ENCODE measurements at regions not wholly inside any gene's neighbourhood (a gene's known extent, or its start where the extent isn't known, plus 50 kb on each side); places are given as distances from the start of the nearest gene placed in this dataset.

- Histone ChIP-seq H3K4me3 (ENCODE audit: low read length in 2 of 2) (no peak overlapping the region), H3K36me3 (ENCODE audit: control insufficient read depth in 2 of 2, insufficient read depth in 2 of 2, low read length in 2 of 2) (no peaks in the 10 kb centered on the region), H3K9ac (ENCODE audit: low read length in 2 of 2) (no peak overlapping the region), H3K27ac (ENCODE audit: low read length) (no peak overlapping the region), H3K9me3 (ENCODE audit: control insufficient read depth in 2 of 2, low read length in 2 of 2) (no peaks in the 10 kb centered on the region), H3K27me3 (ENCODE audit: control insufficient read depth in 1 of 2, insufficient read depth in 2 of 2, low read length in 2 of 2) (no peaks in the 10 kb centered on the region), H3K4me1 (ENCODE audit: control insufficient read depth, insufficient read depth, low read length) (peaks cover 7% of the 10 kb centered on the region)
Measured at GRCh38 chr7:136333636-136334035, 356.5 kb upstream of the MTPN start.

GRCh38 chr7:136326045-136326609, 349.0 kb upstream of the MTPN start:
- H3K27me3 ChIP-seq (ENCODE audit: control insufficient read depth in 1 of 2, insufficient read depth in 2 of 2, low read length in 2 of 2): no peaks in the 10 kb centered on the region
- H3K27ac ChIP-seq (ENCODE audit: low read length): no peak overlapping the region
- no peak overlapping the region for H3K4me3 ChIP-seq (ENCODE audit: low read length in 2 of 2)
- peaks cover 2% of the 10 kb centered on the region for H3K4me1 ChIP-seq (ENCODE audit: control insufficient read depth, insufficient read depth, low read length)
- no peaks in the 10 kb centered on the region for H3K36me3 ChIP-seq (ENCODE audit: control insufficient read depth in 2 of 2, insufficient read depth in 2 of 2, low read length in 2 of 2)
- no peak overlapping the region for H3K9ac ChIP-seq (ENCODE audit: low read length in 2 of 2)
- H3K9me3 ChIP-seq (ENCODE audit: control insufficient read depth in 2 of 2, low read length in 2 of 2): no peaks in the 10 kb centered on the region

GRCh38 chr7:136325578-136325977, 348.4 kb upstream of the MTPN start:
- H3K27ac ChIP-seq (ENCODE audit: low read length): no peak overlapping the region

GRCh38 chr7:136325027-136325426, 347.9 kb upstream of the MTPN start:
- Histone ChIP-seq H3K27me3 (ENCODE audit: control insufficient read depth in 1 of 2, insufficient read depth in 2 of 2, low read length in 2 of 2) (no peaks in the 10 kb centered on the region), H3K4me1 (ENCODE audit: control insufficient read depth, insufficient read depth, low read length) (peaks cover 2% of the 10 kb centered on the region), H3K4me3 (ENCODE audit: low read length in 2 of 2) (no peak overlapping the region)

More at GRCh38 chr7:136325578-136325977, 348.4 kb upstream of the MTPN start:
- Histone ChIP-seq H3K36me3 (ENCODE audit: control insufficient read depth in 2 of 2, insufficient read depth in 2 of 2, low read length in 2 of 2) (no peaks in the 10 kb centered on the region), H3K9ac (ENCODE audit: low read length in 2 of 2) (no peak overlapping the region), H3K4me1 (ENCODE audit: control insufficient read depth, insufficient read depth, low read length) (peaks cover 2% of the 10 kb centered on the region), H3K9me3 (ENCODE audit: control insufficient read depth in 2 of 2, low read length in 2 of 2) (no peaks in the 10 kb centered on the region), H3K27me3 (ENCODE audit: control insufficient read depth in 1 of 2, insufficient read depth in 2 of 2, low read length in 2 of 2) (no peaks in the 10 kb centered on the region), H3K4me3 (ENCODE audit: low read length in 2 of 2) (no peak overlapping the region)

GRCh38 chr7:136324073-136324704, 347.0 kb upstream of the MTPN start:
- H3K9me3 ChIP-seq (ENCODE audit: control insufficient read depth in 2 of 2, low read length in 2 of 2): peaks cover 0 to 4% of the 10 kb centered on the region in 2 donors
- H3K4me3 ChIP-seq (ENCODE audit: low read length in 2 of 2): no peak overlapping the region
- no peak overlapping the region for H3K27ac ChIP-seq (ENCODE audit: low read length)
- H3K27me3 ChIP-seq (ENCODE audit: control insufficient read depth in 1 of 2, insufficient read depth in 2 of 2, low read length in 2 of 2): no peaks in the 10 kb centered on the region
- peaks cover 2% of the 10 kb centered on the region for H3K4me1 ChIP-seq (ENCODE audit: control insufficient read depth, insufficient read depth, low read length)
- no peak overlapping the region for H3K9ac ChIP-seq (ENCODE audit: low read length in 2 of 2)
- H3K36me3 ChIP-seq (ENCODE audit: control insufficient read depth in 2 of 2, insufficient read depth in 2 of 2, low read length in 2 of 2): no peaks in the 10 kb centered on the region

More at GRCh38 chr7:136325027-136325426, 347.9 kb upstream of the MTPN start:
- H3K9me3 ChIP-seq (ENCODE audit: control insufficient read depth in 2 of 2, low read length in 2 of 2): peaks cover 0 to 4% of the 10 kb centered on the region in 2 donors
- no peak overlapping the region for H3K9ac ChIP-seq (ENCODE audit: low read length in 2 of 2)
- no peaks in the 10 kb centered on the region for H3K36me3 ChIP-seq (ENCODE audit: control insufficient read depth in 2 of 2, insufficient read depth in 2 of 2, low read length in 2 of 2)
- H3K27ac ChIP-seq (ENCODE audit: low read length): no peak overlapping the region

GRCh38 chr7:136312592-136312991, 335.4 kb upstream of the MTPN start:
- Histone ChIP-seq H3K9me3 (ENCODE audit: control insufficient read depth in 2 of 2, low read length in 2 of 2) (no peaks in the 10 kb centered on the region), H3K27me3 (ENCODE audit: control insufficient read depth in 1 of 2, insufficient read depth in 2 of 2, low read length in 2 of 2) (no peaks in the 10 kb centered on the region), H3K4me1 (ENCODE audit: control insufficient read depth, insufficient read depth, low read length) (no peaks in the 10 kb centered on the region), H3K4me3 (ENCODE audit: low read length in 2 of 2) (no peak overlapping the region), H3K9ac (ENCODE audit: low read length in 2 of 2) (no peak overlapping the region), H3K27ac (ENCODE audit: low read length) (no peak overlapping the region), H3K36me3 (ENCODE audit: control insufficient read depth in 2 of 2, insufficient read depth in 2 of 2, low read length in 2 of 2) (no peaks in the 10 kb centered on the region)

GRCh38 chr7:136309407-136309806, 332.2 kb upstream of the MTPN start:
- Histone ChIP-seq H3K4me1 (ENCODE audit: control insufficient read depth, insufficient read depth, low read length) (no peaks in the 10 kb centered on the region), H3K9me3 (ENCODE audit: control insufficient read depth in 2 of 2, low read length in 2 of 2) (no peaks in the 10 kb centered on the region), H3K27me3 (ENCODE audit: control insufficient read depth in 1 of 2, insufficient read depth in 2 of 2, low read length in 2 of 2) (no peaks in the 10 kb centered on the region), H3K9ac (ENCODE audit: low read length in 2 of 2) (no peak overlapping the region), H3K4me3 (ENCODE audit: low read length in 2 of 2) (no peak overlapping the region), H3K36me3 (ENCODE audit: control insufficient read depth in 2 of 2, insufficient read depth in 2 of 2, low read length in 2 of 2) (no peaks in the 10 kb centered on the region), H3K27ac (ENCODE audit: low read length) (no peak overlapping the region)

- Histone ChIP-seq H3K27ac (ENCODE audit: low read length) (no peak overlapping the region), H3K4me3 (ENCODE audit: low read length in 2 of 2) (no peak overlapping the region), H3K9me3 (ENCODE audit: control insufficient read depth in 2 of 2, low read length in 2 of 2) (no peaks in the 10 kb centered on the region), H3K36me3 (ENCODE audit: control insufficient read depth in 2 of 2, insufficient read depth in 2 of 2, low read length in 2 of 2) (no peaks in the 10 kb centered on the region), H3K4me1 (ENCODE audit: control insufficient read depth, insufficient read depth, low read length) (no peaks in the 10 kb centered on the region), H3K27me3 (ENCODE audit: control insufficient read depth in 1 of 2, insufficient read depth in 2 of 2, low read length in 2 of 2) (no peaks in the 10 kb centered on the region), H3K9ac (ENCODE audit: low read length in 2 of 2) (no peak overlapping the region)
Measured at GRCh38 chr7:136308230-136308629, 331.1 kb upstream of the MTPN start.

GRCh38 chr7:136303162-136303561, 326.0 kb upstream of the MTPN start:
- Histone ChIP-seq H3K4me1 (ENCODE audit: control insufficient read depth, insufficient read depth, low read length) (no peaks in the 10 kb centered on the region), H3K9me3 (ENCODE audit: control insufficient read depth in 2 of 2, low read length in 2 of 2) (no peaks in the 10 kb centered on the region), H3K36me3 (ENCODE audit: control insufficient read depth in 2 of 2, insufficient read depth in 2 of 2, low read length in 2 of 2) (no peaks in the 10 kb centered on the region), H3K27ac (ENCODE audit: low read length) (no peak overlapping the region), H3K9ac (ENCODE audit: low read length in 2 of 2) (no peak overlapping the region), H3K27me3 (ENCODE audit: control insufficient read depth in 1 of 2, insufficient read depth in 2 of 2, low read length in 2 of 2) (no peaks in the 10 kb centered on the region), H3K4me3 (ENCODE audit: low read length in 2 of 2) (no peak overlapping the region)

- Histone ChIP-seq H3K36me3 (ENCODE audit: control insufficient read depth in 2 of 2, insufficient read depth in 2 of 2, low read length in 2 of 2) (no peaks in the 10 kb centered on the region), H3K9ac (ENCODE audit: low read length in 2 of 2) (no peak overlapping the region), H3K4me3 (ENCODE audit: low read length in 2 of 2) (no peak overlapping the region), H3K27ac (ENCODE audit: low read length) (no peak overlapping the region), H3K27me3 (ENCODE audit: control insufficient read depth in 1 of 2, insufficient read depth in 2 of 2, low read length in 2 of 2) (no peaks in the 10 kb centered on the region), H3K9me3 (ENCODE audit: control insufficient read depth in 2 of 2, low read length in 2 of 2) (no peaks in the 10 kb centered on the region), H3K4me1 (ENCODE audit: control insufficient read depth, insufficient read depth, low read length) (no peaks in the 10 kb centered on the region)
Measured at GRCh38 chr7:136302049-136302448, 324.9 kb upstream of the MTPN start.

GRCh38 chr7:136294977-136295376, 317.8 kb upstream of the MTPN start:
- no peaks in the 10 kb centered on the region for H3K36me3 ChIP-seq (ENCODE audit: control insufficient read depth in 2 of 2, insufficient read depth in 2 of 2, low read length in 2 of 2)

More at GRCh38 chr7:136294977-136295376, 317.8 kb upstream of the MTPN start:
- no peak overlapping the region for H3K27ac ChIP-seq (ENCODE audit: low read length)
- no peaks in the 10 kb centered on the region for H3K9me3 ChIP-seq (ENCODE audit: control insufficient read depth in 2 of 2, low read length in 2 of 2)
- H3K27me3 ChIP-seq (ENCODE audit: control insufficient read depth in 1 of 2, insufficient read depth in 2 of 2, low read length in 2 of 2): no peaks in the 10 kb centered on the region
- no peak overlapping the region for H3K9ac ChIP-seq (ENCODE audit: low read length in 2 of 2)
- H3K4me3 ChIP-seq (ENCODE audit: low read length in 2 of 2): no peak overlapping the region
- no peaks in the 10 kb centered on the region for H3K4me1 ChIP-seq (ENCODE audit: control insufficient read depth, insufficient read depth, low read length)

All from stomach smooth muscle (tissue), 2 donors.